Heart left ventricle (tissue), 16 donors: ENCODE measurements at regions not wholly inside any gene's neighbourhood (a gene's known extent, or its start where the extent isn't known, plus 50 kb on each side); places are given as distances from the start of the nearest gene placed in this dataset.

Source experiments
- ATAC-seq, 4 donors: fragments of 200-7000 bp; cut with Tn5 transposase; one replicate each; pipeline ENCODE4 v1.9.1; 2020 to 2022; ENCODE audit warnings: moderate library complexity in 4 of 4, mild to moderate bottlenecking in 3 of 4, moderate number of reproducible peaks in 1 of 4
- DNase-seq, 5 donors: peaks; one replicate each; pipeline ENCODE4 v3.0.0-alpha.2; 2020
- H3K27ac ChIP-seq, 12 donors: fragments of 200-600 bp; sonication (generic) in 4 of 12; one replicate each; pipeline versions ENCODE4 v1.5.0 to v1.8.0; 2016 to 2022; ENCODE audit warnings: mild to moderate bottlenecking in 2 of 12
- H3K27me3 ChIP-seq, 9 donors: fragments of 200-600 bp; sonication (generic) in 2 of 9; one replicate each; pipeline versions ENCODE4 v1.5.1 to v1.8.0; 2016 to 2022; ENCODE audit warnings: mild to moderate bottlenecking in 3 of 9
- H3K36me3 ChIP-seq, 9 donors: fragments of 200-600 bp; sonication (generic) in 2 of 9; one replicate each; pipeline versions ENCODE4 v1.5.0 to v1.8.0; 2018 to 2022; ENCODE audit warnings: mild to moderate bottlenecking in 2 of 9
- H3K4me1 ChIP-seq, 12 donors: fragments of 200-600 bp; sonication (generic) in 4 of 12; one replicate each; pipeline versions ENCODE4 v1.5.0 to v1.8.0; 2016 to 2022; ENCODE audit warnings: mild to moderate bottlenecking in 3 of 12
- H3K4me3 ChIP-seq, 12 donors: fragments of 200-600 bp; sonication (generic) in 4 of 12; one replicate each; pipeline versions ENCODE4 v1.5.0 to v1.8.0; 2017 to 2022; ENCODE audit warnings: mild to moderate bottlenecking in 9 of 12, moderate library complexity in 4 of 12
- H3K9me3 ChIP-seq, 12 donors: fragments of 200-600 bp; sonication (generic) in 4 of 12; one replicate each; pipeline versions ENCODE4 v1.5.0 to v1.8.0; 2016 to 2022; ENCODE audit warnings: mild to moderate bottlenecking in 1 of 12
- CTCF ChIP-seq, 12 donors: fragments of 200-600 bp; sonication (generic) in 4 of 12; IDR thresholded peaks; one replicate each; pipeline versions ENCODE4 v1.5.0 to v1.8.0; 2018 to 2022; ENCODE audit warnings: antibody characterized with exemption in 12 of 12, mild to moderate bottlenecking in 5 of 12
- POLR2A ChIP-seq, 2 donors: fragments of 450-650 bp; IDR thresholded peaks; one replicate each; pipeline ENCODE4 v1.6.1; 2017; ENCODE audit warnings: antibody characterized with exemption in 2 of 2, mild to moderate bottlenecking in 2 of 2, moderate library complexity in 2 of 2
- WGBS, 4 donors: extraction: QIAGEN DNeasy Blood & Tissue Kit in 2 of 4; methylation state at CpG; one replicate each; pipeline versions ENCODE4 v1.1.5 to v1.1.7; 2013 to 2018; 5-methylcytosine and 5-hydroxymethylcytosine counted together
- intact Hi-C, 10 donors: fragments of 100-400 bp; cut with DNase I; formaldehyde crosslinking; loops; one replicate each; pipeline versions ENCODE4 v1.11.1 to v1.14.2; 2022
- donor health status: ischemic (EF 13 %, LVEDD 7.1; RV severe dilation, severe dysfunction).
- donor health status: healthy with polysubstance abuse.
- donor health status: DM: no; HTN: yes; CAD: no.
- donor health status: DM: no; HTN: no; CAD: no.
- donor health status: ischemic (EF 25% LVEDD 6.9; RV normal size, moderate dysfunction).
- donor health status: ischemic (EF 25% LVEDD 5.7; RV mildly dilated, moderate dysfunction).
- donor health status: healthy.
- donor health status: DM: yes; HTN: yes; CAD: no.
- donor health status: ischemic (EF 35%, LVEDD 5.7; RV mildly dilated, moderate dysfunction).
- donor health status: nonischemic (EF 11% LVEDD 7.7; RV severe dilation, severe dysfunction).
- donor health status: DM: yes; HTN: yes; CAD: no.
- donor health status: PGD.
- donor health status: ischemic (EF 29% LVEDD 5.4; RV normal size, mild dysfunction).
- donor health status: nonischemic (EF 23%, LVEDD 6.1; RV moderate dilation, normal function).

GRCh38 chr4:151459375-151459774 lies 50.4 kb downstream of the FHIP1A start:
- ATAC-seq (no peak), DNase-seq (no peak)
- WGBS, 4 donors: 28 to 48% (median 39%) methylated on average over 5 of the region's 5 CpGs
- H3K27ac ChIP-seq: no peak overlapping the region
- no peaks in the 10 kb centered on the region for H3K27me3 ChIP-seq
- intact Hi-C loops: no loop called here
- no peaks in the 10 kb centered on the region for H3K9me3 ChIP-seq
- TF ChIP-seq POLR2A (IDR thresholded peaks at IDR 0.05) (no peak), CTCF (IDR thresholded peaks at IDR 0.05) (no peak)
- no peaks in the 10 kb centered on the region for H3K36me3 ChIP-seq
- peaks cover 0 to 23% (median 7%) of the 10 kb centered on the region in 12 donors for H3K4me1 ChIP-seq
- no peak overlapping the region for H3K4me3 ChIP-seq

- DNase-seq (no peak), ATAC-seq (no peak)
- Histone ChIP-seq H3K4me3 (no peak overlapping the region), H3K27me3 (no peaks in the 10 kb centered on the region), H3K27ac (no peak overlapping the region), H3K4me1 (peaks cover 0 to 19% (median 7%) of the 10 kb centered on the region in 12 donors), H3K9me3 (no peaks in the 10 kb centered on the region), H3K36me3 (no peaks in the 10 kb centered on the region)
- 27 to 49% (median 42%) methylated on average over 1 of the region's 1 CpG for WGBS, 4 donors
- TF ChIP-seq CTCF (IDR thresholded peaks at IDR 0.05) (no peak), POLR2A (IDR thresholded peaks at IDR 0.05) (no peak)
- intact Hi-C loops: no loop called here
Observed at GRCh38 chr4:151460434-151460833, 51.5 kb downstream of the FHIP1A start.

GRCh38 chr4:151462554-151462953 lies 53.6 kb downstream of the FHIP1A start:
- ATAC-seq: no peak

More at GRCh38 chr4:151462554-151462953, 53.6 kb downstream of the FHIP1A start:
- H3K27me3 ChIP-seq: no peaks in the 10 kb centered on the region
- no peak for TF ChIP-seq CTCF (IDR thresholded peaks at IDR 0.05)
- no peak for TF ChIP-seq POLR2A (IDR thresholded peaks at IDR 0.05)
- no peak for DNase-seq
- H3K27ac ChIP-seq: no peak overlapping the region
- peaks cover 0 to 19% (median 7%) of the 10 kb centered on the region in 12 donors for H3K4me1 ChIP-seq
- no peak overlapping the region for H3K4me3 ChIP-seq
- intact Hi-C loops: no loop called here
- H3K36me3 ChIP-seq: no peaks in the 10 kb centered on the region
- H3K9me3 ChIP-seq: no peaks in the 10 kb centered on the region
- WGBS, 4 donors: 90 to 100% (median 98%) methylated on average over 1 of the region's 1 CpG
